Transverse colon (tissue), 3 donors: ENCODE measurements at regions not wholly inside any gene's neighbourhood (a gene's known extent, or its start where the extent isn't known, plus 50 kb on each side); places are given as distances from the start of the nearest gene placed in this dataset.

ENCODE experiments used
- POLR2A ChIP-seq: fragments of 450-650 bp; IDR thresholded peaks from one replicate; pipeline ENCODE4 v1.6.1; 2016; ENCODE audit warnings: antibody characterized with exemption, mild to moderate bottlenecking, moderate library complexity
- TF ChIP-seq, protein P1 (sequence below), 5 experiments: fragments of 200-600 bp in 3 of 5; fragments of 450-650 bp in 2 of 5; sonication (generic) in 3 of 5; IDR thresholded peaks; 1 replicate in 2 of 5; 2 replicates in 3 of 5; pipeline ENCODE4 v1.5.1; 2016 to 2017; ENCODE audit warnings: antibody characterized with exemption in 5 of 5, inconsistent platforms in 3 of 5, mild to moderate bottlenecking in 2 of 5, moderate library complexity in 1 of 5

DNA sequence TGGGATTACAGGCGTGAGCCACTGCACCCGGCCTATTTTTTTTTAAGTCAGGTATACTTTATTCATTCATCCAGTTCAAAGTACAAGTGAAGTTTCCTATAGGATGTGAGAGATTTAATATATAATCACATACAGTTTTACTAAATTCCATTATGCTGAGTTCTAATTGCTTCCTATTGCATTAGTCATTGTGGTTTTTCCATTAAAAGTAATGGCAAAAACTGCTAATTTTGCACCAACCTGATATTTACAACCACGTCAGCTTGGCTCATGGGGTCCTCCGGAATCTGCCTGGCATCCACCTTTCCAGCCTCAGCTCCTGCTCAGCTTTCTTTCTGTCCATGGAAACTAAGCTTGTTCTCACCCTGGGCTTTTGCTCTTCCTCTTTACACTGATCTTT is 67.0 kb upstream of the CSRP2 start:
- TF ChIP-seq, protein P1, sequence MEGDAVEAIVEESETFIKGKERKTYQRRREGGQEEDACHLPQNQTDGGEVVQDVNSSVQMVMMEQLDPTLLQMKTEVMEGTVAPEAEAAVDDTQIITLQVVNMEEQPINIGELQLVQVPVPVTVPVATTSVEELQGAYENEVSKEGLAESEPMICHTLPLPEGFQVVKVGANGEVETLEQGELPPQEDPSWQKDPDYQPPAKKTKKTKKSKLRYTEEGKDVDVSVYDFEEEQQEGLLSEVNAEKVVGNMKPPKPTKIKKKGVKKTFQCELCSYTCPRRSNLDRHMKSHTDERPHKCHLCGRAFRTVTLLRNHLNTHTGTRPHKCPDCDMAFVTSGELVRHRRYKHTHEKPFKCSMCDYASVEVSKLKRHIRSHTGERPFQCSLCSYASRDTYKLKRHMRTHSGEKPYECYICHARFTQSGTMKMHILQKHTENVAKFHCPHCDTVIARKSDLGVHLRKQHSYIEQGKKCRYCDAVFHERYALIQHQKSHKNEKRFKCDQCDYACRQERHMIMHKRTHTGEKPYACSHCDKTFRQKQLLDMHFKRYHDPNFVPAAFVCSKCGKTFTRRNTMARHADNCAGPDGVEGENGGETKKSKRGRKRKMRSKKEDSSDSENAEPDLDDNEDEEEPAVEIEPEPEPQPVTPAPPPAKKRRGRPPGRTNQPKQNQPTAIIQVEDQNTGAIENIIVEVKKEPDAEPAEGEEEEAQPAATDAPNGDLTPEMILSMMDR (IDR thresholded peaks at IDR 0.05) = no peak
- TF ChIP-seq POLR2A = no peak
